Uterus (tissue), 3 donors: ENCODE measurements at regions not wholly inside any gene's neighbourhood (a gene's known extent, or its start where the extent isn't known, plus 50 kb on each side); places are given as distances from the start of the nearest gene placed in this dataset.
"Not testable (repeated sequence)": the region's sequence is repeated elsewhere in the genome, so short reads cannot be mapped to it uniquely, and the experiment has no call there.

ENCODE experiments used
- DNase-seq, 2 donors: peaks; one replicate each; pipeline ENCODE4 v3.0.0-alpha.2; 2019 to 2020
- H3K27ac ChIP-seq, 2 donors: fragments of 200-600 bp; sonication (generic); 1 replicate in 1 of 2; 2 replicates in 1 of 2; pipeline ENCODE4 v1.5.1; 2016 to 2018
- H3K27me3 ChIP-seq, 2 donors: fragments of 200-600 bp; sonication (generic); one replicate each; pipeline ENCODE4 v1.5.1; 2018 to 2019; ENCODE audit warnings: control low read depth in 1 of 2
- H3K36me3 ChIP-seq, 2 donors: fragments of 200-600 bp; sonication (generic); one replicate each; pipeline ENCODE4 v1.5.1; 2019; ENCODE audit warnings: control low read depth in 1 of 2
- H3K4me1 ChIP-seq, 2 donors: fragments of 200-600 bp; sonication (generic); one replicate each; pipeline ENCODE4 v1.5.1; 2018 to 2019; ENCODE audit warnings: control low read depth in 1 of 2
- H3K4me3 ChIP-seq, 2 donors: fragments of 200-600 bp; sonication (generic); 1 replicate in 1 of 2; 2 replicates in 1 of 2; pipeline ENCODE4 v1.5.1; 2018 to 2019; ENCODE audit warnings: mild to moderate bottlenecking in 1 of 2
- H3K9me3 ChIP-seq, 2 donors: fragments of 200-600 bp; sonication (generic); one replicate each; pipeline ENCODE4 v1.5.1; 2019; ENCODE audit warnings: control low read depth in 1 of 2
- POLR2A ChIP-seq, 2 donors: fragments of 450-650 bp; IDR thresholded peaks; one replicate each; pipeline ENCODE4 v1.6.1; 2016; ENCODE audit warnings: antibody characterized with exemption in 2 of 2, mild to moderate bottlenecking in 1 of 2, moderate library complexity in 1 of 2
- intact Hi-C: fragments of 100-400 bp; cut with DNase I; formaldehyde crosslinking; loops from one replicate; pipeline ENCODE4 v1.15.1; 2023; ENCODE audit warnings: low total_unique reads
- TF ChIP-seq, protein P1 (sequence below), 4 experiments: fragments of 200-600 bp in 2 of 4; fragments of 450-650 bp in 2 of 4; sonication (generic) in 2 of 4; IDR thresholded peaks; one replicate each; pipeline ENCODE4 v1.5.1; 2016 to 2019; ENCODE audit warnings: antibody characterized with exemption in 4 of 4, mild to moderate bottlenecking in 2 of 4, moderate library complexity in 1 of 4
- donor health status: DM: yes; HTN: yes; CAD: no.

DNA sequence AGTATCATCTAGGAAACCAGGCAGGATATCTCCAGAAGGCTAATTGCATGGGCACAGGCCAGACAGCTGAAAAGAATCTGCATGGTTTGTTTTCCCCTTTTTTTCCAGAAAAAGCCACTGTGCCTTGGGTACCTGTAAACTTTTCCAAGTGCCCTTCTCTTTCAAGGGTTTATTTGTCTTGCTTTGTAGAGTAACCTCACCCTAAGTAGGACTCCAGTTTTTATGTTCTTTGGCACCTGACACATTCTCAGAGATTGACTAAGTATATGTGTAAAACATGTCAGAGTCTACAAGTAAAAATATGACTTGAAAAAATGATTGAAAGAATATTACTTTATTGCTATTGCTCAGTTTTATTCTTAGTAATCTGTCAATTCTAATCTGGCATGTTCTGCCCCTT, 70.7 kb upstream of the TEX13C start:
- Histone ChIP-seq H3K4me1 (no peaks in the 10 kb centered on the region), H3K9me3 (no peaks in the 10 kb centered on the region), H3K4me3 (no peak overlapping the region), H3K36me3 (no peaks in the 10 kb centered on the region), H3K27me3 (no peaks in the 10 kb centered on the region), H3K27ac (no peak overlapping the region)
- no peak for DNase-seq
- intact Hi-C loops: no loop called here
- no peak for TF ChIP-seq POLR2A (IDR thresholded peaks at IDR 0.05)
- TF ChIP-seq, protein P1, sequence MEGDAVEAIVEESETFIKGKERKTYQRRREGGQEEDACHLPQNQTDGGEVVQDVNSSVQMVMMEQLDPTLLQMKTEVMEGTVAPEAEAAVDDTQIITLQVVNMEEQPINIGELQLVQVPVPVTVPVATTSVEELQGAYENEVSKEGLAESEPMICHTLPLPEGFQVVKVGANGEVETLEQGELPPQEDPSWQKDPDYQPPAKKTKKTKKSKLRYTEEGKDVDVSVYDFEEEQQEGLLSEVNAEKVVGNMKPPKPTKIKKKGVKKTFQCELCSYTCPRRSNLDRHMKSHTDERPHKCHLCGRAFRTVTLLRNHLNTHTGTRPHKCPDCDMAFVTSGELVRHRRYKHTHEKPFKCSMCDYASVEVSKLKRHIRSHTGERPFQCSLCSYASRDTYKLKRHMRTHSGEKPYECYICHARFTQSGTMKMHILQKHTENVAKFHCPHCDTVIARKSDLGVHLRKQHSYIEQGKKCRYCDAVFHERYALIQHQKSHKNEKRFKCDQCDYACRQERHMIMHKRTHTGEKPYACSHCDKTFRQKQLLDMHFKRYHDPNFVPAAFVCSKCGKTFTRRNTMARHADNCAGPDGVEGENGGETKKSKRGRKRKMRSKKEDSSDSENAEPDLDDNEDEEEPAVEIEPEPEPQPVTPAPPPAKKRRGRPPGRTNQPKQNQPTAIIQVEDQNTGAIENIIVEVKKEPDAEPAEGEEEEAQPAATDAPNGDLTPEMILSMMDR (IDR thresholded peaks at IDR 0.05): no peak

DNA sequence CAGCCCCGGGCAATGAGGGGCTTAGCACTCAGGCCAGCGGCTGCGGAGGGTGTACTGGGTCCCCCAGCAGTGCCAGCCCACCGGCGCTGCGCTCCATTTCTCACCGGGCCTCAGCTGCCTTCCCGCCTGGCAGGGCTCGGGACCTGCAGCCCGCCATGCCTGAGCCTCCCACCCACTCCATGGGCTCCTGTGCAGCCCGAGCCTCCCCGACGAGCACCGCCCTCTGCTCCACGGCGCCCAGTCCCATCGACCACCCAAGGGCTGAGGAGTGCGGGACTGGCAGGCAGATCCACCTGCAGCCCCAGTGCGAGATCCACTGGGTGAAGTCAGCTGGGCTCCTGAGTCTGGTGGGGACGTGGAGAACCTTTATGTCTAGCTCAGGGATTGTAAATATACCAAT, 63.9 kb upstream of the TEX13C start:
- H3K4me3 ChIP-seq, H3K4me1 ChIP-seq, DNase-seq, H3K27me3 ChIP-seq, intact Hi-C loops, H3K36me3 ChIP-seq, H3K27ac ChIP-seq, H3K9me3 ChIP-seq: not testable (repeated sequence)

- DNase-seq: no peak
- intact Hi-C loops: no loop called here
Measured at GRCh38 chrX:125262836-125263235, 56.8 kb upstream of the TEX13C start.

DNA sequence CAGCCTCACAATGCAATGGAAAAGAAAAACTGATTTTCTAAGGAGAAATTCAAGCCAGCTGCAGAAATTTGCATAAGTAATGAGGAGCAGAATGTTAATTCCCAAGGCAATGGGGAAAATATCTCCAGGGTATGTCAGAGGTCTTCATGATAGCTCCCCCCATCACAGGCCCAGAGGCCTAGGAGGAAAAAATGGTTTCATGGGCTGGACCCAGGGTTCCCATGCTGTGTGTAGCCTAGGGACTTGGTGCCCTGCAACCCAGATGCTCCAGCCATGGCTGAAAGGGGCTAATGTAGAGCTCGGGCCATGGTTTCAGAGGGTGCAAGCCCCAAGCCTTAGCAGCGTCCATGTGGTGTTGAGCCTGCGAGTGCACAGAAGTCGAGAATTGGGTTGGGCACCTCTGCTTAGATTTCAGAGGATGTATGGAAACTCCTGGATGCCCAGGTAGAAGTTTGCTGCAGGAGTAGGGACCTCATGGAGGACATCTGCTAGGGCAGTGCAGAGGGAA, 53.5 kb upstream of the TEX13C start:
- DNase-seq: no peak
- no peaks in the 10 kb centered on the region for H3K36me3 ChIP-seq
- no peak for TF ChIP-seq POLR2A (IDR thresholded peaks at IDR 0.05)
- TF ChIP-seq, protein P1 (IDR thresholded peaks at IDR 0.05): no peak
- no peaks in the 10 kb centered on the region for H3K9me3 ChIP-seq
- H3K4me3 ChIP-seq: no peak overlapping the region
- no peak overlapping the region for H3K27ac ChIP-seq
- no peaks in the 10 kb centered on the region for H3K4me1 ChIP-seq
- intact Hi-C loops: no loop called here
- no peaks in the 10 kb centered on the region for H3K27me3 ChIP-seq

More at GRCh38 chrX:125262836-125263235, 56.8 kb upstream of the TEX13C start:
- TF ChIP-seq, protein P1 (IDR thresholded peaks at IDR 0.05): no peak
- no peak for TF ChIP-seq POLR2A (IDR thresholded peaks at IDR 0.05)
- no peaks in the 10 kb centered on the region for H3K36me3 ChIP-seq
- peaks cover 0 to 4% of the 10 kb centered on the region in 2 donors for H3K27me3 ChIP-seq
- no peaks in the 10 kb centered on the region for H3K9me3 ChIP-seq
- no peak overlapping the region for H3K4me3 ChIP-seq
- no peaks in the 10 kb centered on the region for H3K4me1 ChIP-seq
- H3K27ac ChIP-seq: no peak overlapping the region
